CD8-positive, alpha-beta memory T cell (primary cell): ENCODE measurements at regions not wholly inside any gene's neighbourhood (a gene's known extent, or its start where the extent isn't known, plus 50 kb on each side); places are given as distances from the start of the nearest gene placed in this dataset.
"Not testable (repeated sequence)": the region's sequence is repeated elsewhere in the genome, so short reads cannot be mapped to it uniquely, and the experiment has no call there.

ENCODE experiments used
- CTCF ChIA-PET: fragments of 350-600 bp; sonication (Branson Sonifier 250); formaldehyde crosslinking; loops from one replicate; lab custom pipeline; 2021; ENCODE audit warnings: antibody characterized with exemption; lab: Charles Lee
- POLR2A ChIA-PET: fragments of 350-600 bp; sonication (Branson Sonifier 250); formaldehyde crosslinking; loops from one replicate; lab custom pipeline; 2021; ENCODE audit warnings: antibody characterized with exemption; lab: Charles Lee
- DNase-seq, 5 donors: peaks; one replicate each; pipeline versions ENCODE4 v3.0.0 to v3.0.0-alpha.2; 2020 to 2022; ENCODE audit warnings: mixed read lengths in 1 of 5
- H3K27ac ChIP-seq: one replicate; pipeline ENCODE4 v1.7.0; 2013; ENCODE audit warnings: low read depth, mild to moderate bottlenecking, low read length, moderate library complexity
- H3K27me3 ChIP-seq: 2 replicates; pipeline ENCODE4 v1.7.0; 2013; ENCODE audit warnings: low read length, mild to moderate bottlenecking; ENCODE audit not compliant: insufficient read depth, poor library complexity, severe bottlenecking
- H3K36me3 ChIP-seq: 2 replicates; pipeline ENCODE4 v1.7.0; 2013; ENCODE audit warnings: mild to moderate bottlenecking, low read length, moderate library complexity; ENCODE audit not compliant: insufficient read depth
- H3K4me1 ChIP-seq: 2 replicates; pipeline ENCODE4 v1.7.0; 2013; ENCODE audit warnings: mild to moderate bottlenecking, low read length, moderate library complexity; ENCODE audit not compliant: insufficient read depth
- H3K4me3 ChIP-seq: 2 replicates; pipeline ENCODE4 v1.7.0; 2013; ENCODE audit warnings: mild to moderate bottlenecking, low read length
- H3K9me3 ChIP-seq: 2 replicates; pipeline ENCODE4 v1.7.0; 2013; ENCODE audit warnings: mild to moderate bottlenecking, low read length
- H3K27ac Mint-ChIP-seq, 8 donors: one replicate each; pipeline ENCODE4 v1.8.0; 2020 to 2021; ENCODE audit warnings: mixed read lengths in 8 of 8, mild to moderate bottlenecking in 6 of 8, inconsistent platforms in 3 of 8, moderate library complexity in 3 of 8
- H3K27me3 Mint-ChIP-seq, 2 donors: one replicate each; pipeline ENCODE4 v1.8.0; 2020 to 2021; ENCODE audit warnings: mixed read lengths in 2 of 2, mild to moderate bottlenecking in 1 of 2, moderate library complexity in 1 of 2
- H3K36me3 Mint-ChIP-seq, 3 donors: one replicate each; pipeline ENCODE4 v1.8.0; 2020 to 2021; ENCODE audit warnings: mixed read lengths in 3 of 3, inconsistent platforms in 1 of 3, mild to moderate bottlenecking in 1 of 3
- H3K4me1 Mint-ChIP-seq, 3 donors: one replicate each; pipeline ENCODE4 v1.8.0; 2020 to 2021; ENCODE audit warnings: mixed read lengths in 3 of 3, inconsistent platforms in 1 of 3, mild to moderate bottlenecking in 1 of 3
- H3K4me3 Mint-ChIP-seq, 7 donors: one replicate each; pipeline ENCODE4 v1.8.0; 2020 to 2021; ENCODE audit warnings: mixed read lengths in 7 of 7, mild to moderate bottlenecking in 6 of 7, moderate library complexity in 4 of 7, inconsistent platforms in 2 of 7
- H3K9me3 Mint-ChIP-seq, 5 donors: one replicate each; pipeline ENCODE4 v1.8.0; 2020 to 2022; ENCODE audit warnings: mixed read lengths in 5 of 5, mild to moderate bottlenecking in 3 of 5, moderate library complexity in 2 of 5, inconsistent platforms in 1 of 5

GRCh38 chr10:42690449-42691360 lies 52.3 kb upstream of the ZNF33B start:
- H3K27ac Mint-ChIP-seq, result peak overlapping the region in 2 of 8 donors; percentile 17 to 68
- H3K9me3 ChIP-seq, result no peaks in the 10 kb centered on the region
- H3K9me3 Mint-ChIP-seq, result peaks cover 0 to 2% (median 0%) of the 10 kb centered on the region in 5 donors
- no peak overlapping the region for H3K27ac ChIP-seq
- H3K27me3 Mint-ChIP-seq, result peaks cover 0 to 4% of the 10 kb centered on the region in 2 donors
- no peaks in the 10 kb centered on the region for H3K36me3 Mint-ChIP-seq
- POLR2A ChIA-PET, result no interaction called here
- CTCF ChIA-PET, result no interaction called here
- H3K27me3 ChIP-seq, result no peaks in the 10 kb centered on the region
- H3K4me1 ChIP-seq, result no peaks in the 10 kb centered on the region
- no peaks in the 10 kb centered on the region for H3K36me3 ChIP-seq
- DNase-seq, result no peak
- no peak overlapping the region for H3K4me3 Mint-ChIP-seq
- H3K4me3 ChIP-seq, result no peak overlapping the region
- H3K4me1 Mint-ChIP-seq, result peaks cover 6 to 10% (median 7%) of the 10 kb centered on the region in 3 donors

DNA sequence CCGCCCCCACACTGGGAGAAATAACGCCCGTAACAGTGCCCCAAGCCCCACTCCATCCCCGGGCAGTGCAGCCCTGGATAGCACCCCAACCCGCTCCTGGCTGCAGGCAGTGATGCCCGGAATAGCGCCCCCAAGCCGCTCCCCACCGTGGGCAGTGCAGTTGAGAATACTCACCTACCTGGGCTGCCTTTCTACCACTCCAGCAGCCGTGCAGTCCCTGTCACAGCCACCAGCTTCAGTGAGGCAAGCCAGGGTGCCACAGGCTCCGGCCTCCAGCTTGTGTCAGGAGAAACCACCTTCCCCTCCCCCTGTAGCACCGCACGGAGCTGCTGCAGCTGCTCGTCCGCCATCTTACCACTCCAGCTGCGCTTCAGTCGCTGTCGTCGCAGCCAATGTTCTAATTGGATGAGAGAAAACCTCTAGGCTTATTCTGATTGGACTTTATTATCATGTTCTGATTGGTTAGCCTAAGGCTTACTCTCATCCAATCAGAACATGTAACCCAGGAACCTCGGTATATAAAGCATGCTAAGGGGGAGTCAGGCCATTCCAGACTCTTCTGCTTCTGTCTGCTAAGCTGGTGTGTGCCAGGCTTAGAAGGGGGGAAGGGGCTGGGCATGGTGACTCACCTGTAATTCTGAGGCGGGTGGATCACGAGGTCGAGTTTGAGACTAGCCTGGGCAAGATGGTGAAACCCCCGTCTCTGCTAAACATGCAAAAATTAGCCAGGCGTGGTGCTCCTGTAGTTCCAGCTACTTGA lies 53.2 kb upstream of the ZNF33B start:
- POLR2A ChIA-PET, result no interaction called here

GRCh38 chr10:42697926-42698325 lies 59.6 kb upstream of the ZNF33B start:
- no peak for DNase-seq
- no peak overlapping the region for H3K4me3 Mint-ChIP-seq
- Histone ChIP-seq H3K9me3 (no peaks in the 10 kb centered on the region), H3K27ac (no peak overlapping the region), H3K4me3 (no peak overlapping the region), H3K36me3 (no peaks in the 10 kb centered on the region), H3K4me1 (no peaks in the 10 kb centered on the region), H3K27me3 (no peaks in the 10 kb centered on the region)
- H3K4me1 Mint-ChIP-seq, result no peaks in the 10 kb centered on the region
- ChIA-PET CTCF (no interaction called here), POLR2A (no interaction called here)
- no peaks in the 10 kb centered on the region for H3K36me3 Mint-ChIP-seq
- peaks cover 0 to 2% (median 0%) of the 10 kb centered on the region in 5 donors for H3K9me3 Mint-ChIP-seq
- peaks cover 14 to 47% of the 10 kb centered on the region in 2 donors for H3K27me3 Mint-ChIP-seq
- no peak overlapping the region for H3K27ac Mint-ChIP-seq

More for the DNA sequence above, 53.2 kb upstream of the ZNF33B start:
- H3K27me3 Mint-ChIP-seq, result peaks cover 0 to 4% of the 10 kb centered on the region in 2 donors
- Histone ChIP-seq H3K4me3 (no peak overlapping the region), H3K27me3 (no peaks in the 10 kb centered on the region), H3K36me3 (no peaks in the 10 kb centered on the region), H3K27ac (no peak overlapping the region), H3K4me1 (no peaks in the 10 kb centered on the region), H3K9me3 (no peaks in the 10 kb centered on the region)
- CTCF ChIA-PET, result no interaction called here
- peaks cover 6 to 10% (median 7%) of the 10 kb centered on the region in 3 donors for H3K4me1 Mint-ChIP-seq
- no peak overlapping the region for H3K4me3 Mint-ChIP-seq
- peak overlapping the region in 1 of 8 donors; percentile 59 for H3K27ac Mint-ChIP-seq
- no peak for DNase-seq
- peaks cover 0 to 2% (median 0%) of the 10 kb centered on the region in 5 donors for H3K9me3 Mint-ChIP-seq
- no peaks in the 10 kb centered on the region for H3K36me3 Mint-ChIP-seq

GRCh38 chr10:42707234-42707633 lies 68.9 kb upstream of the ZNF33B start:
- Mint-ChIP-seq H3K4me1 (no peaks in the 10 kb centered on the region), H3K36me3 (no peaks in the 10 kb centered on the region), H3K4me3 (no peak overlapping the region), H3K27ac (no peak overlapping the region), H3K9me3 (no peaks in the 10 kb centered on the region), H3K27me3 (peaks cover 10 to 31% of the 10 kb centered on the region in 2 donors)
- Histone ChIP-seq H3K4me3 (no peak overlapping the region), H3K27me3 (no peaks in the 10 kb centered on the region), H3K36me3 (no peaks in the 10 kb centered on the region), H3K4me1 (no peaks in the 10 kb centered on the region), H3K9me3 (no peaks in the 10 kb centered on the region), H3K27ac (no peak overlapping the region)
- ChIA-PET CTCF (no interaction called here), POLR2A (no interaction called here)
- no peak for DNase-seq

DNA sequence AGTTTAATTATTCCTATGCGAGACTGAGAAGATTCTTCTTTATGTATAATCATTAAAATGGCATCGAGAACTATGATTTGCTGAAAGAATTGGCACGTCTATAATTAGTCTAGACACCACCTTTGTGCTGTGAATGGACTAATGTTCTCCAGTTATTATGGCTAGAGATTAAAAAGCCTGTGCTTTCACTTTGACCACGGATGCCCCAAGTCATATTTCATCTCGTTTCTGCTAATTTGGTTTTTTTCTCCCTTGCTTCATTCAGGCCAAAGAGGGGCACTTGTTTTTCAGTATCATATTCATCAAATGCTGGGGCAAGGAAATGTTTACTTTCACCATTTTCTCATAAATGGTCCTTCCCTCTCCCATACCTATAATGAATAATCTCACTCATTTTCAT lies 63.3 kb upstream of the BMS1 start:
- H3K4me3 Mint-ChIP-seq, H3K9me3 Mint-ChIP-seq, H3K9me3 ChIP-seq, H3K36me3 ChIP-seq, H3K36me3 Mint-ChIP-seq, H3K4me1 Mint-ChIP-seq, DNase-seq, H3K4me3 ChIP-seq, H3K27ac ChIP-seq, CTCF ChIA-PET, H3K4me1 ChIP-seq, H3K27me3 ChIP-seq, POLR2A ChIA-PET: not testable (repeated sequence)
- H3K27me3 Mint-ChIP-seq, result peaks cover 9 to 32% of the 10 kb centered on the region in 2 donors
- H3K27ac Mint-ChIP-seq, result peak overlapping the region in 1 of 8 donors; percentile 32

DNA sequence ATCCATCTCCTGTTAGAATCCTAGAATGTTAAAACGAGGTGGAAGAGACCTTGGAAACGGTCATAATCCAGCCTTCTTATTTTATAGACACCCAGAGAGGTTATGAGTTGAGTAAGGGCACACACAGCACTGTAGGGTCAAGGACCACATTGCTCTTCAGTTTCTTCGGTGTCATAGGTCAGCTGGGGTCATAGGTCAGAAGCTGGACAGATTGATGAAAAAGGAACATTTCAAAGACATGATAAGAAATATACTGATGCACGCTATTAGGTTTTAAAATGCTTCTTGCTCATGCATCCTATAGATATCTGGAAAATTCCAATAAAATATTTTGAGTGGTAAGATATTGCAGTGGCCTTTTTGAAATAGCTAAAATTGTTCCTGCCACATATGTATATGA lies 60.0 kb upstream of the BMS1 start:
- H3K9me3 ChIP-seq, result no peaks in the 10 kb centered on the region
- ChIA-PET POLR2A (no interaction called here), CTCF (no interaction called here)
- Mint-ChIP-seq H3K4me3 (no peak overlapping the region), H3K27me3 (peaks cover 9 to 35% of the 10 kb centered on the region in 2 donors), H3K36me3 (no peaks in the 10 kb centered on the region), H3K9me3 (no peaks in the 10 kb centered on the region), H3K27ac (no peak overlapping the region), H3K4me1 (peaks cover 0 to 3% (median 0%) of the 10 kb centered on the region in 3 donors)
- H3K27ac ChIP-seq, result no peak overlapping the region
- H3K4me1 ChIP-seq, result no peaks in the 10 kb centered on the region
- no peak overlapping the region for H3K4me3 ChIP-seq
- no peak for DNase-seq
- H3K36me3 ChIP-seq, result no peaks in the 10 kb centered on the region
- no peaks in the 10 kb centered on the region for H3K27me3 ChIP-seq

- H3K4me3 ChIP-seq, CTCF ChIA-PET, H3K36me3 Mint-ChIP-seq, H3K27ac ChIP-seq, H3K4me1 Mint-ChIP-seq, H3K9me3 Mint-ChIP-seq, H3K27ac Mint-ChIP-seq, H3K9me3 ChIP-seq, POLR2A ChIA-PET, H3K4me1 ChIP-seq, DNase-seq, H3K36me3 ChIP-seq, H3K27me3 ChIP-seq, H3K4me3 Mint-ChIP-seq: not testable (repeated sequence)
- peaks cover 8 to 36% of the 10 kb centered on the region in 2 donors for H3K27me3 Mint-ChIP-seq
These were observed 59.0 kb upstream of the BMS1 start for GRCh38 chr10:42723549-42723948.

DNA sequence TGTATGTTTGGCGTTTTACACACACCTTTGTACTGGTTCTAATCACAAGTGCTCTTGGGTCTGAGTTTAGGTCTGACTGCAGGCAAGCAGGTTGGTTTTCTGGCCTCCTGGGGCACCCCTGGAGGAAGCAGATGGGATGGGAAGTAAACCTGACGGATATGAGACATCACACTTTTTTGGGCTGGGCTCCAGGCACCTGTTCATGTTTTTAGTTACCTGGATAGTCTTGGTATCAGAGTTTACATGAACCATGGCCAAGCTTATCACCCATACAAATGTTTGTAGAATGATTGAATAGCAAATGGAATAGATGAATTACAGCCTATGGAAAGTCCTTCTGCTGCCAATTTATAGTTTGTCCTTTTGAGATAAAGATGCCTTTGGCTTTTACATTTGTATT lies 57.9 kb upstream of the BMS1 start:
- H3K9me3 ChIP-seq, H3K36me3 ChIP-seq, DNase-seq, H3K4me1 ChIP-seq, H3K36me3 Mint-ChIP-seq, CTCF ChIA-PET, H3K27ac ChIP-seq, H3K9me3 Mint-ChIP-seq, POLR2A ChIA-PET, H3K4me1 Mint-ChIP-seq, H3K27me3 ChIP-seq, H3K4me3 ChIP-seq, H3K27ac Mint-ChIP-seq, H3K4me3 Mint-ChIP-seq: not testable (repeated sequence)
- H3K27me3 Mint-ChIP-seq, result peaks cover 8 to 42% of the 10 kb centered on the region in 2 donors
